GF-D8 (cell line): ENCODE measurements at regions not wholly inside any gene's neighbourhood (a gene's known extent, or its start where the extent isn't known, plus 50 kb on each side); places are given as distances from the start of the nearest gene placed in this dataset.

Experiments
- DNase-seq: peaks from one replicate; lab custom pipeline; 2025; lab: John Stamatoyannopoulos, UW

DNA sequence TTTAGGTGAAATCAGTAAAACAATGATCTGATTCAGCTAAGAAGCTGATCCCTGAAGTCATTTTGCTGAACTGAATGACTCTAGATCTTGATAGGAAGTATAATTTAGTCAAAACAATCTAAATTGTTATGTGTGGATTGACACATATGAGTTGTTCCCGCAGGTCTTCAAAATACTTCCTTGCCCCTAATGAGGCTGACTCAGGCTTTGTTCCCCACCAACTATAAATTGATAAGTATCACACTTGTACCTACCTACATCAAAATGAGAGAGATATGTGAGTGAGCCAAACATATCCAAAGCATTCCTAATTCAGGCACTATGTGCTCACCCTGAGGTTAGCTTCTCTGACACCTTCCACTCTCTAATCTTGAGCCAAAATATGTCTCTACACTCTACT lies 507.1 kb downstream of the PLPP3 start:
- DNase-seq: no peak

DNA sequence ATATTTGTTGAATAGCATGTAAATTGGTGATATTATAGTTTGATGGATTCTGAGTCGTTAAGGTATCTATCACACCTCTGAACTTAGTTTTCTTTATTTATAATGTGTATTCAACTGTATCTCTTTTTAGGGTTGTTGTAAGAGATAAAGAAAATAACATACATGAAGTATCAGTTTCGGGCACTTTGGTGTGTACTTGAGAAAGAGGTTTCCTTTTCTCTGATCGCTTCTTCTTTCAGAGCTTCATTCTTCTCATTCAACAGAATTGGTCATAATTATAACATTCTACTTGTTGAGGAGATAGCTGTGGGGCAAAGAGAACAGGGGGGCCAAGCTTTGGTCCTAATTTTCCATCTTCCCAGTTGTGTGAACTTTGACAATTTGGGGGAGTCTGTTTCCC lies 508.0 kb downstream of the PLPP3 start:
- no peak for DNase-seq

DNA sequence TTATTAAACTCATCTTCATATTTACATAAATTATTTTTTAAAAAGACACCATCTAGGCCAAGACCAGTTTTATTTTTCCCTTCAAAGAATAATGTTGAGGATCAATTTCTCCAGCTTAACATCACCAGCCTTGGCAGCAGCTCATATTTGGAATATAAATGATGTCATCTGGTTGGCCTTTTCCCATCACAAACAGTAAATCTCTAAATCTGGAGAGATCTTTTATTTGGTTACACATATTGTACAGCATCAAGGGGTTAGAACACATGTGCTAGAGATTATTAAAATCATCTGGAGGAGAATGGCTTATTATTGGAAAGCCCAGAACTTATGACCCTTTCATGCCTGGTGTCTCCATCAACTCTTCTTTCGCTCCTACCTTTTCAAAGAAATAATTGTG lies 508.8 kb downstream of the PLPP3 start:
- DNase-seq: no peak

DNA sequence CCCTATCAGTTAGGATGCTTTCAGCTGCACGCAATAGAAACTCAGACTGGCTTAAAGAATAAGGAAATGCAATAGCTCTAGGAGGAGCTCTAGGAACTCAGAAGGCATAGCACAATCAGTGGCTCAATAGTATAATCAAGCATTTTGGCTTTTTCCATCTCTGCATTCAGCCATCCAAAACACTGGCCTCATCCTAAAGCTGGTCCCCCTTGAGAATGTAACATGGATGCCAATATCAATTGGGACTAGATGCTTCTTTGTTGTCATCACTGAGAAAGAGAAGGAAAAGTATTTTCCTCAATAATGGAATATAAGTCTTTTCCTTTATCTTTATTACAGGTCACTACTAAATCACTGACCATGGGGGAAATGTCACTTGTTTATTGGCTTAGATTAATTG lies 509.5 kb downstream of the PLPP3 start:
- no peak for DNase-seq

DNA sequence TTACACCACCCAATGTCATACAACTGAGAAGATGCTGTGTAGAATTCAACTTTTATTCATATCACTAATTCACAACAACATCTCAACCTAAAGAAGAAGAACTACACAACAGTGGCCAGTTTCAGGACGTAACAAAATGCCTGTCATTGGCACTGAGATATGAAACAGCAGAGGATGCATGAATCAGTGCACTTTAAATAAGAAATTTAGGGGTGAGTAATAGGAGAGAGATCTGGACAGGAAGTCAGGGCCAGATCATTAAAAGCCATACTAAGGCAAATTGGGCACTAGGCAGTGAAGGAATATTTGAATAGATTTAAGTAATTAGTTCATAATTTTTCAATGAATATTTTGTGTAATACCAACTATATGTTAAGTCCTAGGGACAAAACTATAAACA lies 510.5 kb downstream of the PLPP3 start:
- DNase-seq: no peak

DNA sequence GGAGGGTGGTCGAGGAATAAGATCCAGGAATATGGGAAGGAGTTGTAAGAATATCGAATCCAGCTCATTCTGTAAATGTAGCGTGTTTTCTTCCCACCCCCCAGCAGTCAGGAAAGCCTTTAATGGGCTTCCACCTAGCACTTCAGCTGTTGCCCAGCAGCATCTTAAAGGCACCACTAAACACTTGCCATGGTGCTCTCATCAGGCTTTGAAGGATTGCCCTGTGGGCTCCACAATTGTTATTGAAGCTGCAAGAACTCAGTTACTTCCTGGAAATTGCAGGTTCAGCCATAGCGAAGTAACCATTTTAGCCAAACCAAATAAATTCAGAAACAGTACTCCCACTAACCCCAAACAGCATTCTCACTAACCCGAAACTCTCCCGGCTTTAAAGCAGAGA lies 511.2 kb downstream of the PLPP3 start:
- DNase-seq: no peak

DNA sequence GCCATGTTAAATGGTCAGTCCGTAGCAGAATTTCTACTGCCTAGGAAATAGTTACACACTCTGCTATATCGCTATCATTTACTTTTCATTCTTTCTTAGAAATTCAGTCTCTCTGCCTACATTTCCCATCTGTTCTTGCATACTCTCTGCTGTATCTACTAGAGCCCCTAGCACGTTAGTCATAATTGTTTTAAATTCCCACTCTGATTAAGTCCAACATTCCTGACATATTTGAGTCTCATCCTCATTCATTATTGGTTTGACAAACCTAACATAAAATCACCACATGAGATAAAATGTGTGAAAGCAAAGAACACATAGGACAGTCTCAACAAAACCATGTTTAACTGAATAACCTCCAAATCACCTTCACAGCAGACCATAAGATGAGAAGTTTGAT lies 513.6 kb downstream of the PLPP3 start:
- DNase-seq: no peak

DNA sequence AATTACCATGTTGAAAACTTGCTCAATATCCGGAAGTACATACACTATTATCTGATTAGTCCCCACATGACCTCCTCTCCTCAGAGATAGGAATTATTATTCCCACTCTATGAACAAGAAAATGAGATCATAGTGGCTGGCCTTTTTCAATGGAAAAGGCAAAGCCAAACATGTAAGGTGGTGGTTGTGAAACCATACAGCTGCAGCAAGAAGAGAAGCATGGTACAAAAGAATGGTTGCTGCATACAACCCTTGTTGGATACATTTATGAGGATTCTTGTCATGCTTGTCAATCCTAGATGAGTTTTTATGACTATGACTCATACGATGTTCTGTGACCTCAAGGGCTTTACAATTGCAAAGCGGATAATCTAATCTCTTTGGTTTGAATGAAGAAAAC lies 514.7 kb downstream of the PLPP3 start:
- no peak for DNase-seq

DNA sequence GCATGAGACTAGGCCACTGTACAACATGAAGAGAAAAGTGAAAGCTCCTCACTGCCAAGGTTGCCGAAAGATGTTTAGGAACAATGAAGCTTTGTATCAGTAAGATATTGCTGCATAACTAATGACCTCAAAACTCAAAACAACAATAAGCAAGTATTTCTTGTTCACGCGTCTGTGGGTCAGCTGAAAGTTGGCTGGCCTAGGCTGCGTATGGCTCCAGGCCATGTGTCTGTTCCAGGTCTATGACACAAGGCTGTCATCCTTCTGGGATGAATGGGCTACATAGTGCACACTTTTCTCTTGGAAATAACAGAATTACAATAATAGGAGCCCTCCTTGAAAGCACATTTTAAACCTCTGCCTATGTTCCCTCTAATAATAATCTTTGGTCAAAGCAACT lies 515.9 kb downstream of the PLPP3 start:
- DNase-seq: no peak

DNA sequence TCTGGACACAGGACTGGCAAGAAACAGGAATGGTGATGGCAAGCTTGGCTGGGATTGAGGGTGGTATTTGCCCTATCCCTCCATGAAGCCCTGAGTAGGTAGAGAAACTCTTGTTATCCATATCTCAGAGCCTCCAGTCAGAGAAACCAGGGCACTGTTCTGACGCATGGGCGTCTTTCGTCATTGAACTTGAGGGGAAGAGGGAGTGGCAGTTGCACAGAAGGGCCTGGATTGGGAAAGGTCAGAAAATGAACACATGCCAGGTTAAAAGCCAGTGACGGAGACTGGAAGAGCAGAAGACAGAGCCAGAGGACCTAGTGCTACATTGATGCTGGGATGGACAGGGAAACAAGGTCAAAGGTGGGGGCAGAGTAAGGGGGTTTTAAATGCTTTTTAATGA lies 516.7 kb downstream of the PLPP3 start:
- no peak for DNase-seq

DNA sequence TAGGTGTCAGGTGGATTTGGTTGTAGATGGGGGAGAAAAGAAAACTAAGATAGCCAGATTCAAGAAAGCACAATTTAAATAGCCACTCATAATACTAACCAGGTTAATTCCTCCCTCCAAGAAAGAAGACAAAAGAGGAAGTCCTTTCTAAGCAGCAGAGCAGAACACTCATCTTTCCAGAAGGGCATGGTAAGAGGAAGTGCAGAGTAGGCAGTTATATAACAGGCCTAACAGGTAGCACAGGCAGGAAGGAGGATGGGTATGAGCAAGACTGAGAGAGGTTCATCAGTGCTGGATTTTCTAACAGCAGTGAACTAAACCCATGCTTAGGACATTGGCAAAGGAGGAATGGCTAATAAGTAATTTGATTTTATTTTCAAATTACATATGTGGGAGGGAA lies 517.5 kb downstream of the PLPP3 start:
- no peak for DNase-seq

DNA sequence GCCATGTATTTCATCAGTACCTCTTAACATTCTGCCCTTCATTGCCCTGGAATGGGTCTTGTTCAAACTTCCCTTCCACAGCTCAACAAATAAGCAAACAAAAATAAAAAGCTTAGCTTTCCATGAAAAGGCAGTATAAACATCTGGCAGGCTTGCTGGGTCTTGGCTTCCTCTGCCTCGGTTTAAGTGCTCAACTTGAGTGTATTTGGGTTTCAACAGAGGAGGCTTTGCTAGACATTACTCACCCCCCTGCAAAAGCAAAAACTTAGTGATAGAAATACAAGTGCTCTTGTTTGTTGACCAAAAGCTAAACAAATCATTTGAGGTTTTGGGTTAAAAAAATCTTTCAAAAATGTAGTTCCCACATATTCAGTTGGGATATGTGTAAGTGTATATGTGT lies 518.5 kb downstream of the PLPP3 start:
- DNase-seq: no peak

DNA sequence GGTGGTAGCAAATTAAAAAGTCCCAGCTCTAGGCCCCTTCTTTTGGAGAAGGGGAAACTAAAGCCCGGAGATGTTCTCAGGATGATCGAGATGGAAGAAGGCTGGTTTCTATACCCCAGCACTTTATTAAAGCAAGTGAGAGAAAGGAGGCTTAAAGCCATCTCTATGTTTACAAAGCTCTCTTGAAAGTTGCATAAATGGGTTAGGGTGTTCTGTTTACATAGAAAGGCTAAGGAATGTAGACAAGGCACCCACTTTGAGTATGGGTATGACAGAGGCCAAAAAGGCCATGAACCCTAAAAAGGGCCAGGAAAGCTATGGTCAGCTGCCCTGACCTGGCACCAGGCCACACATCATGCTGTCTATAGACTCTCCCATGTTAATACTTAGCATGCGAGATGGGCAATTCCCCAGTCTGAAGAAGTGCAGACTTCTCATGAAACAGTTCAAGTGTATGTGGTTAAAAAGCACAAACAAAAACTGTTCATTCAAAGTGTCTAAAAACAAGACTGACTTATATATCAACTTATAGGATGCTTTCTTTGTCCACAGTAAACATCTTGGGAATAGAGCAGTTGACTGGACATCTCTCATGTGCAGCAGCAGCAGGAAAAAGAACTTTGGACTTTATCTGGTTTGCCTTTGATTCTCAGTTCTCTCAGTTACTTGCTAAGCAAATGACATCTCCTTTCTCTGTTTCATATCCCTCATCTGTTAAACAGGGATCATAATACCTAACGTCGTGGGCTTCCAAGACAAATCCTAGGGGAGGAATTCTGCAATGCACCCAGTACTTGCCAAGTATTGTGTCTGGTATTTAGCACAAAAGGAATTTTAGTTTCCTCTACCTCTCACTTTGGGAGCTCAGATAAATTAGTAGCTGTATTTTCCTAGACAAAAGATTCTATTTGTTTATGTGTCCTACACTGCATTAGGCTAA lies 521.6 kb downstream of the PLPP3 start:
- DNase-seq: no peak

DNA sequence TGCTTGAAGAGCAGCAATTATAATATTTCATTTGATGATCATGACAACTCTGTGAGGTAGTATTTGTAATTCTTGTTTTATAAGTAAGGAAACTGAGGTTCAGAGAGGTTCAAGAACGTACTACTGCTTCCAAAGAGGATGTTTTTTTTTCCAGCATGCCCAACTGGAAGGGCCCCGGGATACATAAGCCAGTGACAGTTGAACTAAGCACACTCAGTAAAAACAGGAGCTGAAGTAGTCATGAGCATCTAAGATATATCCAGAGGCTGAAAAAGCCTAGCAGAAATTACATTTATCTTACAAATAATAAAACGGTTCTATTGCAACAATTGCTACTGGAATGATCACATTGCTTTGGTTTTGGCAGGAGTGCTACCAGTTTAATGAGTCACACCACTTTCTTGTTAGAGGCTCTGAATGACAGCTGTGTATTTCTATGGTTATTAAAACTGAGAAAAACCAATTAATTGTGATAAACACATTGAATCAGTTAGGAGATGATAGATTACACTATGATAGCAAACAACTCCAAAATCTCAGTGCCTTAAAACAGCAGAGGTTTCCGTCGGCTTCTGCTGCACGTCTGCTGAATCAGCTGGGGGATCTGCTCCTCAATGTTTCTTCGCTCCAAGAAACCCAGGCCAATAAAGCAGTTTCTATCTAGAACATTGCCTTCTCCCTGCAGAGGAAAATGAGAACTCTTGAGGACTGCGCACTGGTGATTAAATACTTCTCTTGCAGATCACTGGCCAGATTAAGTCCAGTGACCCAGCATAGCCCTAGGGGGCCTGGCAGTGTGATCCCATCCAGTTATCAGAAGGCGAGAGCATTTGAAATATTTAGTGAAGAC lies 522.7 kb downstream of the PLPP3 start:
- no peak for DNase-seq

DNA sequence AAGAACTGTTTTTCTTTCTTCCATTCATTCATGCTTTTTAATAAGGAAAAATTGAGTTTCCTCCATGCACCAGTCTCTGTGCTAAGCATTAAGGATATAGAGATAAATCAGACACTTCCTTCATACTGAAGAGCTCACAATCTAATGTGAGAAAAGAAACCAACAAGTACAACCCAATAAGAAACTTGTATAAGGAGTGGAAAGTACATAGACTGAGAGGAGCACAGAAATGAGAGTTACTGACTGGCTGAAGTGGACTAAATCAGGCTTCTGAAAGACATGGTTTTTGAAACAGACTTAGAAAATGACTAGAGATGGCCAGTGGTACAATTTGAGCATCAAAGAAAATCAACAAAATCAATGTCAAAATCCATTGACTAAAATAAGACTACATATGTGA lies 524.4 kb downstream of the PLPP3 start:
- no peak for DNase-seq

DNA sequence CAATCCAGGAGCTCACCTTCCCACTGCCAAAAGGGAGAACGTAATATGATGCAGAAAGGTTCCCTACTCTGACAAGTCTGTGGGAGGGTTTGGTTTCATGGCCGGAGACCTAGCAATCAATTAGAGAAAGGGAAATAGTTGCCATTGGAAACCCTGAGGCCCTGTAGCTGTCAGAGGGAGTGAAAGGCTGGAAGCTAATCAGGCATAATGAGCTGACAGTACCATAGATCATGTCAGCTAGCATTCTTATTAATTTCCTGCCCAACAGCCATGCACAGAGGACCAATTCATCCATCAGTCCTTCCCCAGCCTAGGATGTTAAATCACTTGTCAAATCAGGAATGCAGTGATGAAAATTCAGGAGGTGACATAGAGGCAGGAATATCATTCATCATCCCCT lies 527.3 kb downstream of the PLPP3 start:
- no peak for DNase-seq

DNA sequence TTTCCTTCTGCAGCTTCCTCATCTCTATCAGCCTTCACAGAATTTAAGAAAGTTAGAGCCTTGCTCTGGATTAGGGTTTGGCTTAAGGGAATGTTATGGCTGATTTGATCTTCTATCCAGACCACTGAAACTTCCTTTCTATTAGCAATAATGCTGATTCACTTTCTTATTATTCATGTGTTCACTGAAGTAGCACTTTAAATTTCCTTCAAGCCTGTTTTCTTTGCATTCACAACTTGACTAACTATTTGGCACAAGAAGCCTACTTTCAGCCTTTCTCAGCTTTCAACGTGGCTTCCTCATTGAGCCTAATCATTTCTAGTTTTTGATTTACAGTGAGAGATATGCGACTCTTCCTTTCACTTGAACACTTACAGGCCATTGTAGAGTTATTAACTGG lies 528.5 kb downstream of the PLPP3 start:
- DNase-seq: no peak

DNA sequence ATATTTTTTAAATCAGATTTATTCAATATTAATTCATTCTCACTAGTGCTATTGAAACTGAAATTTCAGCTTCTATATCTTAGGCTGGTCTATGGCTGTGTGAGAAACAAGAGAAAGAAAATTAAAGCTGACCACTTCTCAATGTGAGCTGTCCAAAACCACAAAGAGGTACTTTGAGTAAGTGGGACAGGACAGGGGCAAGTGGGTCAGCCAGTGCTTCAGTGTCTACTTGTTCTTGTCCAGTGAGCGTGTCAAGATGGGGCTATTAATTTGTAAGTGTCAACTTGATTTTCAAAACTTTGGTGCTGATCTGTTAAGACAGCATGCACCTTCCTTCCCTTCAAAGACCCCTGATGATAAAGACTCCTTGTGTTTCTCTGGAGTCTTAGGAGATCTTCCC lies 533.9 kb downstream of the PLPP3 start:
- no peak for DNase-seq

DNA sequence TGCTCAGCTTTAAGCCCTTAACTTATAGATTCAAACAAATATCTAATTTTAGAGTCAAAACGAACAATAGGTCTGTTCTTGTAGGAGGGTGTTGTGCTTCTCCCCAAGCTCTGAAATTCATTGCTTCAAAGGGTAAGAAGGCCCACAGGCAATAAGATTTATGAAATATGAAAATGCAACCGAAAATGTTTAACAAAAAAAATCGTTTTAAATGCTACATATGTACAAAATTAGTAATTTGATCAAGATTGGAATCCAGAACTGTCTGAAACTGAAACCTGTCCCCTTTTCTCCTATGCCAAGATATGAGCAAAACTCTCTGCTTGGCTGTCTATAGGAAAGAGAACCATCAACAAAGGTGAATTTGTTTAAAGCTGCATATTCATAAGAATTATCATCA lies 534.3 kb downstream of the PLPP3 start:
- no peak for DNase-seq

DNA sequence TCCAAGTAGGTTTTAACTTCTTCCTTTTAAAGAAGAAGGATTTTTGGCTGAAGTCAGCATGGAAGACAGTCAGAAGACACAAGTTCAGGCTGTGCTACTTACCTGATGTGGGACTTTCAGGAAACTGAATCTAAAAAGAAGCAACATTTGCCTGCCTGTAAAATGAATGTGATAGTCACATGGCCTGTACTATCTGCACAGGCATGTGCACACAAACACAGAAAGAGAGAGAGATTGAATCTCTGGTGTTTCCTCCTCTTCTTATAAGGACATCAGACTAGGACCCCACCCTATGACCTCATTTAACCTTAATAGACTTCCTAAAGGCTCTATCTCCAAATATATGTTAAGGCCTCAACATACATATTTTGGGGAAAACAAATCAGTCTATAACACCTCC lies 542.9 kb downstream of the PLPP3 start:
- DNase-seq: no peak

DNA sequence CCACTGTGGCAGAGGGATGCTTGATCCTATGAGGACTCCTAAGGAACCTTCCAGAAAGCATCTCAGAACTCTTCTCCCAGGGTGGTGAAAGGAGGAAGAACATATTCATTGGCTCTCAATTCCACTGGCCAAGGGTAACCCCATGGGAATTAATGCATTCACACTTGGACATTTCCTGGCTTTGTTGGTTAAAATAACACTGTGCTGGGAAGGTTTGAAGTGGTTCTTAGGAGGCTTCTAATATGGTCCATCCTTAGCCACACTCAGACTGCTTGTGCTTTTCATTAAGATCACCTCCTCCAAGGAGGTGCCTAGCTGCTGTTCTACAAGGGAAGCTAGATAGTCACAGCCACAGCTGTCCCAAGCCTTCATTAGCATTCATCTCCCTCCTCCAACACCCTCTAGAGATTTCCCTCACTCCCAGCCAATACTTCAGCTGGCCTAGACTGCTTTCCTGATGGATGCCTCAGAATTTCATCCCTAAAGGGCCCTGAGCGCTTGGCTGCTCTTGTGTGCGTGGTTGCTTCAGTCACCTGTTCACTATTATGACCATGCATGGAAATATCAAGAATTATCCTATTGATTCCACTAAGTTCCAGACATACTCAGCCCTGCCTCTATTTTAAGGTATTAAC lies 544.4 kb downstream of the PLPP3 start:
- DNase-seq: no peak

DNA sequence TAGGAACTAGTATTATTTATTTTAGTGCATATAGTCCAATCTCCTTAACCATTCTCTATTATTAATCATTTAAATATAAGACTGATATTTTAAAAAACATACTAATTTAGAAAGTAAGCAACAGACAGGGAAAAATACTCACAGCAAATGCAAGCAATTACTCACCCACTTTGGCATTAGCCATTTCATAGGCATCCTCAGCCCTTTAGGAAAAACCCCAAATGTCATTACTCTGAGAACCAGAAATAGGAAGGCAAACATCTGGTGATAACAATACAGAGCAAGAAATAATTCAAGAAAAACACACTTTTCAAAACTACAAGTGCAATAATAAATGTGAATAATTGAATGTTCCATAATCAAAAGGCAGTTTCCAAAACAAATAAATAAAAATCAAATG lies 545.1 kb downstream of the PLPP3 start:
- DNase-seq: no peak
